ENCODE measurements at regions not wholly inside any gene's neighbourhood (a gene's known extent, or its start where the extent isn't known, plus 50 kb on each side); places are given as distances from the start of the nearest gene placed in this dataset.

DNA sequence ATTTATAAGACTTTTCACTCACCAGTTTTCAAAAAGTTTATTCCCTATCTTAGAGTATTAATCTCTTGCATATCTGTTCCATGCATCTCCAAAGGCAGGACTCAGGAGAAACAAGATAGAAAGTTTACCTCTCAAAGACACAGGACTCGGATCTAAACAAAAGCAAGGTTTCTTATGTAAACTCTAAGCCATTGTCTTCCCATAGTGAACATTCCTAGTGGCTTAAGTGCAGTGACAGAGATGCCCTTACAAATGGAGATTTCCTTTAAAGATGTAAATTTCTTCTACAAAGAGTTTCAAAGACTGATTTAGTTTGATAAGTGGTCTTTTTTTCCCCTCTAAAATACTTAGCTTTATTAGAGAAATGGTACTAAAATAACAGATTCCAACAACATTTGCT is 209.8 kb downstream of the ACTR3B start:
- H3K27ac ChIP-seq: no peak overlapping the region
- no peaks in the 10 kb centered on the region for H3K36me3 ChIP-seq
- no peaks in the 10 kb centered on the region for H3K4me1 ChIP-seq
- no peaks in the 10 kb centered on the region for H3K27me3 ChIP-seq
- H3K4me3 ChIP-seq: no peak overlapping the region
- no peak for DNase-seq
- H3K9me3 ChIP-seq: peaks cover 0 to 10% (median 0%) of the 10 kb centered on the region in 4 donors
- no peak for TF ChIP-seq POLR2A (IDR thresholded peaks at IDR 0.05)
- TF ChIP-seq, protein P1, sequence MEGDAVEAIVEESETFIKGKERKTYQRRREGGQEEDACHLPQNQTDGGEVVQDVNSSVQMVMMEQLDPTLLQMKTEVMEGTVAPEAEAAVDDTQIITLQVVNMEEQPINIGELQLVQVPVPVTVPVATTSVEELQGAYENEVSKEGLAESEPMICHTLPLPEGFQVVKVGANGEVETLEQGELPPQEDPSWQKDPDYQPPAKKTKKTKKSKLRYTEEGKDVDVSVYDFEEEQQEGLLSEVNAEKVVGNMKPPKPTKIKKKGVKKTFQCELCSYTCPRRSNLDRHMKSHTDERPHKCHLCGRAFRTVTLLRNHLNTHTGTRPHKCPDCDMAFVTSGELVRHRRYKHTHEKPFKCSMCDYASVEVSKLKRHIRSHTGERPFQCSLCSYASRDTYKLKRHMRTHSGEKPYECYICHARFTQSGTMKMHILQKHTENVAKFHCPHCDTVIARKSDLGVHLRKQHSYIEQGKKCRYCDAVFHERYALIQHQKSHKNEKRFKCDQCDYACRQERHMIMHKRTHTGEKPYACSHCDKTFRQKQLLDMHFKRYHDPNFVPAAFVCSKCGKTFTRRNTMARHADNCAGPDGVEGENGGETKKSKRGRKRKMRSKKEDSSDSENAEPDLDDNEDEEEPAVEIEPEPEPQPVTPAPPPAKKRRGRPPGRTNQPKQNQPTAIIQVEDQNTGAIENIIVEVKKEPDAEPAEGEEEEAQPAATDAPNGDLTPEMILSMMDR (IDR thresholded peaks at IDR 0.05): no peak

DNA sequence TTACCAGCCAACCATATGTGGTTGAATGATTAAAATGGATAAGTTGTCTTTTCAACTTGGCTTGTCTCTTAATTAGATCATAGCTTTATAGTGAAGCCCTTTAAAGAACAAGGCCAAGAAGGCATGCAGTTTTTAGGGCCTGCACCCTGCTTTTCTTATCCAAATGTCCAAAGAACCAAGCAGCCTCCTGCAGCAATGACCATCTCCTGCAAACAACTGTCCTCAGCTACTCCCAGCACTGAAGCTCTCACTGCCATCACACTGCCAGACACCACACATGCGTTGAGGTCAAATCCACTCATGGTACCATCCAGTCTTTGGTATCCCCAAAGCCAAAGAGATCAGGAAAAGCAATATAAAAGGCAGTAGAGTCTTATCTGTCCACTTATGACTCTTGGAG is 210.3 kb downstream of the ACTR3B start:
- Histone ChIP-seq H3K27ac (no peak overlapping the region), H3K4me3 (no peak overlapping the region)

DNA sequence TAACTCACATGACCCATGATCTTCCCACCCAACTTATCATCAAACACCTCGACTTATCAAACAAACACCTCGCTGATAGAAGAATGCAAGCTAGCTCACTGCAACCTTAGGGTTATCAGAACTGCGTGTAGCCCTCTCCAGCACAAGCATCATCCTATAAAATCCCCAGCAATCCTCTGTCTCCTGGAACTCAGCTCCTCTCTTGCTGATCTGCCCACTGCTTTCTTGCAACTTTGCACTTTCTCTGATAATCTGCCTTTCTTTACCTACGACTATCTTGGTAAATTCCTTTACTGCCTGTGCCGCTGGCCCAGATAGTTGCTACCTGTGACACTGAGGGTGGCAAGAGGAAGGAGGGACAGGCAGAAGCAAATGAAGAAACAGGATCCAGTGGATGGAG is 210.9 kb downstream of the ACTR3B start:
- Histone ChIP-seq H3K27me3 (no peaks in the 10 kb centered on the region), H3K4me1 (no peaks in the 10 kb centered on the region), H3K9me3 (peaks cover 0 to 10% (median 0%) of the 10 kb centered on the region in 4 donors), H3K27ac (no peak overlapping the region), H3K4me3 (no peak overlapping the region), H3K36me3 (no peaks in the 10 kb centered on the region)
- TF ChIP-seq, protein P1 (IDR thresholded peaks at IDR 0.05): no peak
- no peak for TF ChIP-seq POLR2A (IDR thresholded peaks at IDR 0.05)
- no peak for DNase-seq

More for the DNA sequence above, 210.3 kb downstream of the ACTR3B start:
- H3K4me1 ChIP-seq: no peaks in the 10 kb centered on the region
- no peaks in the 10 kb centered on the region for H3K27me3 ChIP-seq
- no peak for TF ChIP-seq POLR2A (IDR thresholded peaks at IDR 0.05)
- TF ChIP-seq, protein P1 (IDR thresholded peaks at IDR 0.05): no peak
- no peak for DNase-seq
- peaks cover 0 to 10% (median 0%) of the 10 kb centered on the region in 4 donors for H3K9me3 ChIP-seq
- H3K36me3 ChIP-seq: no peaks in the 10 kb centered on the region

DNA sequence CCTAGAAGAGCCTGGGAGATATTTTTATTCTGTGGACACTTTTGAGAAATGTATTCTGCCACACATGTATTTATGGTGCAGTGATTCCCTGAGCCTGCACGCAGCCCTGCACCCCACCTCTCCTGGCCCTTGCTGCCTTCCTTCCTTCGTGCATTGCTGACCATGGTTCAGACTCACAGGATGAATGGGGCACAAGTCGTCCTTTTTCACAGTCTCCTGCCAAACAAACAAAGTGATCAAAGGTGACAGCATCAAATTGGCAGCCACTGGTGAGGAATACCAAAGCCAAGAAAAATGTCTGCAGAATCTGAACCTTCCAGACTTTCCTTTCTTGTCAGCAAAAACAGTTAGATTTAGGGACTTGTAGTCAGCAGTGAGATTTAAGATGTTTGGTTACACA is 215.0 kb downstream of the ACTR3B start:
- Histone ChIP-seq H3K27me3 (no peaks in the 10 kb centered on the region), H3K9me3 (peaks cover 0 to 4% (median 0%) of the 10 kb centered on the region in 4 donors), H3K27ac (no peak overlapping the region), H3K4me3 (no peak overlapping the region), H3K36me3 (no peaks in the 10 kb centered on the region), H3K4me1 (no peaks in the 10 kb centered on the region)
- DNase-seq: no peak
- TF ChIP-seq, protein P1 (IDR thresholded peaks at IDR 0.05): no peak
- no peak for TF ChIP-seq POLR2A (IDR thresholded peaks at IDR 0.05)

DNA sequence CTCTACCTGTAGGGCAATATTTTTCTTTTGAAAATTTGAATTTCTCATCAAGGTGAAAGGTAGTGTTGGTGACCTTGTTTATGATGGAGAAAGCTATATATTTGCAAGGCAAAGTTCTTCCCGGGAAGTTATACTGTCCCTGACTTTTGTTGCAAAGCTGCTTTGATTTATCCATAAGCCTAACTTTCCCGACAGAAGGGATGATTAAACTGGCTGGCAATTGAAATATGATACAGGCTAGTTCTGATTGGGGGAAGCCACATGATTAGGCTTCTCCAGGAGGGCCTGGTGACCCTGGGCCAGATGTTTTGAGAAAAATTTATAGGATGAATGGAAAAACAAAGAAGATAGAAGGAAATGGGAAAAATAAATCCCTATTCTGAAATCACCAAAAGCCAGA is 215.5 kb downstream of the ACTR3B start:
- Histone ChIP-seq H3K36me3 (no peaks in the 10 kb centered on the region), H3K27ac (no peak overlapping the region), H3K4me3 (no peak overlapping the region), H3K9me3 (peaks cover 0 to 4% (median 0%) of the 10 kb centered on the region in 4 donors), H3K4me1 (no peaks in the 10 kb centered on the region), H3K27me3 (no peaks in the 10 kb centered on the region)
- DNase-seq: no peak
- no peak for TF ChIP-seq POLR2A (IDR thresholded peaks at IDR 0.05)
- TF ChIP-seq, protein P1 (IDR thresholded peaks at IDR 0.05): no peak

DNA sequence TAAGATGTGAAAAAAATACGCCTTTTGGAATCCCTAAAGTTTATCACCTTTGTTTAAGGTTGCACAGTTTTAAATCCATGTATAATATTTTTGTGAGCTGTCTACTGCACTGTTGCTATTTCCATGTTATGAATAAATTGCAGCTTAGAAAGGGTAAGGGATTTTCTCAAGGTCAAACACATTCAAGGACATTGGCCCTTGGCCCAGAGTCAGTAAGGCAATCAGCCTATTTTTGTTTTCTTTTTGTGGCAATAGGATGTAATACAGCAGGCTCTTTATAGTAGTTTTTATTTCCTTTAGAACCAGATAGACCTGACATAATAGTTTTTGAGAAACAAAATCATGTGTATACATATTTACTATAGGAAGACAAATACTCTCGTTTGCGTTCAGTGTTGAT is 219.8 kb downstream of the ACTR3B start:
- no peaks in the 10 kb centered on the region for H3K9me3 ChIP-seq
- H3K27me3 ChIP-seq: no peaks in the 10 kb centered on the region
- no peaks in the 10 kb centered on the region for H3K36me3 ChIP-seq
- DNase-seq: no peak
- TF ChIP-seq POLR2A (IDR thresholded peaks at IDR 0.05): no peak
- TF ChIP-seq, protein P1 (IDR thresholded peaks at IDR 0.05): no peak
- no peaks in the 10 kb centered on the region for H3K4me1 ChIP-seq
- no peak overlapping the region for H3K4me3 ChIP-seq
- H3K27ac ChIP-seq: no peak overlapping the region

Data from Peyer's patch (tissue), 4 donors.